Progenitor cell of endocrine pancreas (in vitro differentiated cells): ENCODE measurements at regions not wholly inside any gene's neighbourhood (a gene's known extent, or its start where the extent isn't known, plus 50 kb on each side); places are given as distances from the start of the nearest gene placed in this dataset.

ENCODE experiments used
- DNase-seq: peaks from one replicate; pipeline ENCODE4 v3.0.0; 2021; ENCODE audit warnings: low spot score; ENCODE audit not compliant: unreplicated experiment
- H3K27ac Mint-ChIP-seq: 2 replicates; pipeline ENCODE4 v1.8.0; 2021; ENCODE audit warnings: mild to moderate bottlenecking, moderate library complexity, mixed read lengths
- H3K27me3 Mint-ChIP-seq: 2 replicates; pipeline ENCODE4 v1.8.0; 2021; ENCODE audit warnings: mixed read lengths
- H3K36me3 Mint-ChIP-seq: 2 replicates; pipeline ENCODE4 v1.8.0; 2022; ENCODE audit warnings: mixed read lengths; ENCODE audit not compliant: insufficient read depth
- H3K4me1 Mint-ChIP-seq: 2 replicates; pipeline ENCODE4 v1.8.0; 2021; ENCODE audit warnings: low read depth, mixed read lengths
- H3K4me3 Mint-ChIP-seq: 2 replicates; pipeline ENCODE4 v1.8.0; 2021; ENCODE audit warnings: low read depth, mild to moderate bottlenecking, moderate library complexity, mixed read lengths
- H3K9me3 Mint-ChIP-seq: 2 replicates; pipeline ENCODE4 v1.8.0; 2021; ENCODE audit warnings: low read depth, mixed read lengths
- CTCF ChIP-seq: fragments of 200-600 bp; sonication (generic); IDR thresholded peaks from one replicate; pipeline ENCODE4 v1.5.0; 2021; ENCODE audit warnings: antibody characterized with exemption, mild to moderate bottlenecking; ENCODE audit not compliant: unreplicated experiment

GRCh38 chr10:121216721-121217181 is 365.6 kb downstream of the WDR11 start:
- TF ChIP-seq CTCF: no peak
- H3K4me3 Mint-ChIP-seq: no peak overlapping the region
- H3K27ac Mint-ChIP-seq: no peak overlapping the region
- H3K9me3 Mint-ChIP-seq: no peaks in the 10 kb centered on the region
- DNase-seq: no peak
- no peaks in the 10 kb centered on the region for H3K36me3 Mint-ChIP-seq
- H3K27me3 Mint-ChIP-seq: no peaks in the 10 kb centered on the region
- H3K4me1 Mint-ChIP-seq: peaks cover 11% of the 10 kb centered on the region

GRCh38 chr10:121217331-121217730 is 366.2 kb downstream of the WDR11 start:
- TF ChIP-seq CTCF: no peak
- Mint-ChIP-seq H3K27ac (no peak overlapping the region), H3K27me3 (no peaks in the 10 kb centered on the region), H3K4me1 (peaks cover 9% of the 10 kb centered on the region), H3K36me3 (no peaks in the 10 kb centered on the region), H3K9me3 (no peaks in the 10 kb centered on the region), H3K4me3 (no peak overlapping the region)
- no peak for DNase-seq

- no peaks in the 10 kb centered on the region for H3K27me3 Mint-ChIP-seq
- no peak for DNase-seq
- no peaks in the 10 kb centered on the region for H3K9me3 Mint-ChIP-seq
- peaks cover 9% of the 10 kb centered on the region for H3K4me1 Mint-ChIP-seq
- H3K4me3 Mint-ChIP-seq: no peak overlapping the region
- H3K27ac Mint-ChIP-seq: no peak overlapping the region
- TF ChIP-seq CTCF: no peak
- H3K36me3 Mint-ChIP-seq: no peaks in the 10 kb centered on the region
Observed at GRCh38 chr10:121221072-121221471, 369.9 kb downstream of the WDR11 start.

- H3K27ac Mint-ChIP-seq: no peak overlapping the region
- TF ChIP-seq CTCF: no peak
- DNase-seq: no peak
- no peaks in the 10 kb centered on the region for H3K27me3 Mint-ChIP-seq
- H3K4me1 Mint-ChIP-seq: peaks cover 9% of the 10 kb centered on the region
- no peaks in the 10 kb centered on the region for H3K9me3 Mint-ChIP-seq
- no peaks in the 10 kb centered on the region for H3K36me3 Mint-ChIP-seq
- H3K4me3 Mint-ChIP-seq: no peak overlapping the region
Observed at GRCh38 chr10:121221991-121222390, 370.8 kb downstream of the WDR11 start.

- no peak overlapping the region for H3K27ac Mint-ChIP-seq
- no peak for DNase-seq
Observed at GRCh38 chr10:121222842-121223241, 371.7 kb downstream of the WDR11 start.

More at GRCh38 chr10:121222842-121223241, 371.7 kb downstream of the WDR11 start:
- Mint-ChIP-seq H3K36me3 (no peaks in the 10 kb centered on the region), H3K27me3 (no peaks in the 10 kb centered on the region), H3K4me1 (peaks cover 6% of the 10 kb centered on the region), H3K9me3 (no peaks in the 10 kb centered on the region), H3K4me3 (no peak overlapping the region)
- TF ChIP-seq CTCF: no peak
